GM12892 (cell line): ENCODE measurements at regions not wholly inside any gene's neighbourhood (a gene's known extent, or its start where the extent isn't known, plus 50 kb on each side); places are given as distances from the start of the nearest gene placed in this dataset.

Experiments used
- POLR2A ChIP-seq: IDR thresholded peaks from 2 replicates; pipeline ENCODE4 v1.6.1; 2011; ENCODE audit warnings: low read depth, low read length, control low read depth
- POLR2AphosphoS5 ChIP-seq: IDR thresholded peaks from 2 replicates; pipeline ENCODE4 v1.6.1; 2011; ENCODE audit warnings: low read depth, low read length, control low read depth

DNA sequence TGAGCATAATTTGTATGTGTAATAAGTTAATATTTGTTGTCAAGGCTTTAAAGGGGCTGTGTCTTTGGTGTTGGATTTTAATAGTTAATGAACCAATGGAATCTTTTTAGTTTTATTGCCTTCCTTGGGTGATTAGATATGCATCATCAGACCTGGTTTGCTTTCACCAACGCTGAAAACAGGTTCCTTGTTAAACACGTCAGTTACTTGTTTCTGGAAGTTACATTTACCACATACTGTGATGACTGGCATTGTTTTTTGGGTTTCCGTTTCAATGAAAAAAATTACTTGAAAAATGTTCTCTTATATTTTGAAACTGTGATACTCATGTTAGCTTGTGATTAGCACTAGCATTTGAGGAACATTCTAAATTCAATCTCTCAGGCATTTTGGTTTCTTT lies 58.6 kb upstream of the RNF144B start:
- TF ChIP-seq POLR2AphosphoS5: no peak
- no peak for TF ChIP-seq POLR2A
